ENCODE measurements at regions not wholly inside any gene's neighbourhood (a gene's known extent, or its start where the extent isn't known, plus 50 kb on each side); places are given as distances from the start of the nearest gene placed in this dataset.

DNA sequence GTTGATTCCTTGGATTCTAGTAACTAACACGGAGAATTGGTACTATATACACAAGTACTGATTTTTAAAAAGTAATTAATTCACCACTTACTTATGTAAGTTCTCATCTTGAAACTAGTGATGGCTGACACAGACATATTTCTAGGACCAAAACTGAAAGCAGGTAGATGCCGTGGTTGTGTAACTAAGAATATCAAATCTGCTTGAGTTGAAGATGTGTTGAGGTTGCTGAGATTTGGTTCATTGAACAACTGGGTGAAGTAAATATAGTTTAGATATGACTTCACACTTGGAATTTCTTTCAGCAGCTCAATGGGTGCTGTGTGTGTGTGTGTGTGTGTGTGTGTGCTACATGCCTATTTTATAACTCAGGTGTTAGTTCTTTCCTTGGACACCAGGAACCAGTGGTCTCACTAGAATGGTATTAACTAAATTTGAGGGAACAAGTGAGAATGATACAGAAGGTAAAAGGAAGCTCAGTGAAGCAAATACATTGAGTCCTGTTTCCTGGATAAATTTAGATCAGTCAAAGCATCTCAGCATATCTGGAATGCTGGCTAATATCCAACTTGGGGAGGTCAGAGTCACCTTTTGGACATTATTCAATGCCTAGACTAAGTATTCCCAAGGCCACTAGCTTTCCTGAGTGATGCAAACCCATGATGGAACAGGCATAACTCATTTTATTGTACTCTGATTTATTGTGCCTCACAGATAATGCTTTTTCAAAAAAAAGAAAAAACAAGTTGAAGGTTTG is 110.7 kb upstream of the ZEB2 start (continued):
- TF ChIP-seq, protein P1, sequence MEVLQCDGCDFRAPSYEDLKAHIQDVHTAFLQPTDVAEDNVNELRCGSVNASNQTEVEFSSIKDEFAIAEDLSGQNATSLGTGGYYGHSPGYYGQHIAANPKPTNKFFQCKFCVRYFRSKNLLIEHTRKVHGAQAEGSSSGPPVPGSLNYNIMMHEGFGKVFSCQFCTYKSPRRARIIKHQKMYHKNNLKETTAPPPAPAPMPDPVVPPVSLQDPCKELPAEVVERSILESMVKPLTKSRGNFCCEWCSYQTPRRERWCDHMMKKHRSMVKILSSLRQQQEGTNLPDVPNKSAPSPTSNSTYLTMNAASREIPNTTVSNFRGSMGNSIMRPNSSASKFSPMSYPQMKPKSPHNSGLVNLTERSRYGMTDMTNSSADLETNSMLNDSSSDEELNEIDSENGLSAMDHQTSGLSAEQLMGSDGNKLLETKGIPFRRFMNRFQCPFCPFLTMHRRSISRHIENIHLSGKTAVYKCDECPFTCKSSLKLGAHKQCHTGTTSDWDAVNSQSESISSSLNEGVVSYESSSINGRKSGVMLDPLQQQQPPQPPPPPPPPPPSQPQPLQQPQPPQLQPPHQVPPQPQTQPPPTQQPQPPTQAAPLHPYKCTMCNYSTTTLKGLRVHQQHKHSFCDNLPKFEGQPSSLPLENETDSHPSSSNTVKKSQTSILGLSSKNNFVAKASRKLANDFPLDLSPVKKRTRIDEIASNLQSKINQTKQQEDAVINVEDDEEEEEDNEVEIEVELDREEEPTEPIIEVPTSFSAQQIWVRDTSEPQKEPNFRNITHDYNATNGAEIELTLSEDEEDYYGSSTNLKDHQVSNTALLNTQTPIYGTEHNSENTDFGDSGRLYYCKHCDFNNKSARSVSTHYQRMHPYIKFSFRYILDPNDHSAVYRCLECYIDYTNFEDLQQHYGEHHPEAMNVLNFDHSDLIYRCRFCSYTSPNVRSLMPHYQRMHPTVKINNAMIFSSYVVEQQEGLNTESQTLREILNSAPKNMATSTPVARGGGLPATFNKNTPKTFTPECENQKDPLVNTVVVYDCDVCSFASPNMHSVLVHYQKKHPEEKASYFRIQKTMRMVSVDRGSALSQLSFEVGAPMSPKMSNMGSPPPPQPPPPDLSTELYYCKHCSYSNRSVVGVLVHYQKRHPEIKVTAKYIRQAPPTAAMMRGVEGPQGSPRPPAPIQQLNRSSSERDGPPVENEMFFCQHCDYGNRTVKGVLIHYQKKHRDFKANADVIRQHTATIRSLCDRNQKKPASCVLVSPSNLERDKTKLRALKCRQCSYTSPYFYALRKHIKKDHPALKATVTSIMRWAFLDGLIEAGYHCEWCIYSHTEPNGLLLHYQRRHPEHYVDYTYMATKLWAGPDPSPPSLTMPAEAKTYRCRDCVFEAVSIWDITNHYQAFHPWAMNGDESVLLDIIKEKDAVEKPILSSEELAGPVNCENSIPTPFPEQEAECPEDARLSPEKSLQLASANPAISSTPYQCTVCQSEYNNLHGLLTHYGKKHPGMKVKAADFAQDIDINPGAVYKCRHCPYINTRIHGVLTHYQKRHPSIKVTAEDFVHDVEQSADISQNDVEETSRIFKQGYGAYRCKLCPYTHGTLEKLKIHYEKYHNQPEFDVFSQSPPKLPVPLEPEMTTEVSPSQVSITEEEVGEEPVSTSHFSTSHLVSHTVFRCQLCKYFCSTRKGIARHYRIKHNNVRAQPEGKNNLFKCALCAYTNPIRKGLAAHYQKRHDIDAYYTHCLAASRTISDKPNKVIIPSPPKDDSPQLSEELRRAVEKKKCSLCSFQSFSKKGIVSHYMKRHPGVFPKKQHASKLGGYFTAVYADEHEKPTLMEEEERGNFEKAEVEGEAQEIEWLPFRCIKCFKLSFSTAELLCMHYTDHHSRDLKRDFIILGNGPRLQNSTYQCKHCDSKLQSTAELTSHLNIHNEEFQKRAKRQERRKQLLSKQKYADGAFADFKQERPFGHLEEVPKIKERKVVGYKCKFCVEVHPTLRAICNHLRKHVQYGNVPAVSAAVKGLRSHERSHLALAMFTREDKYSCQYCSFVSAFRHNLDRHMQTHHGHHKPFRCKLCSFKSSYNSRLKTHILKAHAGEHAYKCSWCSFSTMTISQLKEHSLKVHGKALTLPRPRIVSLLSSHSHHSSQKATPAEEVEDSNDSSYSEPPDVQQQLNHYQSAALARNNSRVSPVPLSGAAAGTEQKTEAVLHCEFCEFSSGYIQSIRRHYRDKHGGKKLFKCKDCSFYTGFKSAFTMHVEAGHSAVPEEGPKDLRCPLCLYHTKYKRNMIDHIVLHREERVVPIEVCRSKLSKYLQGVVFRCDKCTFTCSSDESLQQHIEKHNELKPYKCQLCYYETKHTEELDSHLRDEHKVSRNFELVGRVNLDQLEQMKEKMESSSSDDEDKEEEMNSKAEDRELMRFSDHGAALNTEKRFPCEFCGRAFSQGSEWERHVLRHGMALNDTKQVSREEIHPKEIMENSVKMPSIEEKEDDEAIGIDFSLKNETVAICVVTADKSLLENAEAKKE (CRISPR knock-in tag; IDR thresholded peaks at IDR 0.05): no peak
- no peak for TF ChIP-seq STAT1 (IDR thresholded peaks at IDR 0.05; ENCODE audit: unreplicated experiment)
- TF ChIP-seq EZH2phosphoT487 (IDR thresholded peaks at IDR 0.05; ENCODE audit: unreplicated experiment): no peak
- TF ChIP-seq, protein P2, sequence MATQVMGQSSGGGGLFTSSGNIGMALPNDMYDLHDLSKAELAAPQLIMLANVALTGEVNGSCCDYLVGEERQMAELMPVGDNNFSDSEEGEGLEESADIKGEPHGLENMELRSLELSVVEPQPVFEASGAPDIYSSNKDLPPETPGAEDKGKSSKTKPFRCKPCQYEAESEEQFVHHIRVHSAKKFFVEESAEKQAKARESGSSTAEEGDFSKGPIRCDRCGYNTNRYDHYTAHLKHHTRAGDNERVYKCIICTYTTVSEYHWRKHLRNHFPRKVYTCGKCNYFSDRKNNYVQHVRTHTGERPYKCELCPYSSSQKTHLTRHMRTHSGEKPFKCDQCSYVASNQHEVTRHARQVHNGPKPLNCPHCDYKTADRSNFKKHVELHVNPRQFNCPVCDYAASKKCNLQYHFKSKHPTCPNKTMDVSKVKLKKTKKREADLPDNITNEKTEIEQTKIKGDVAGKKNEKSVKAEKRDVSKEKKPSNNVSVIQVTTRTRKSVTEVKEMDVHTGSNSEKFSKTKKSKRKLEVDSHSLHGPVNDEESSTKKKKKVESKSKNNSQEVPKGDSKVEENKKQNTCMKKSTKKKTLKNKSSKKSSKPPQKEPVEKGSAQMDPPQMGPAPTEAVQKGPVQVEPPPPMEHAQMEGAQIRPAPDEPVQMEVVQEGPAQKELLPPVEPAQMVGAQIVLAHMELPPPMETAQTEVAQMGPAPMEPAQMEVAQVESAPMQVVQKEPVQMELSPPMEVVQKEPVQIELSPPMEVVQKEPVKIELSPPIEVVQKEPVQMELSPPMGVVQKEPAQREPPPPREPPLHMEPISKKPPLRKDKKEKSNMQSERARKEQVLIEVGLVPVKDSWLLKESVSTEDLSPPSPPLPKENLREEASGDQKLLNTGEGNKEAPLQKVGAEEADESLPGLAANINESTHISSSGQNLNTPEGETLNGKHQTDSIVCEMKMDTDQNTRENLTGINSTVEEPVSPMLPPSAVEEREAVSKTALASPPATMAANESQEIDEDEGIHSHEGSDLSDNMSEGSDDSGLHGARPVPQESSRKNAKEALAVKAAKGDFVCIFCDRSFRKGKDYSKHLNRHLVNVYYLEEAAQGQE (IDR thresholded peaks at IDR 0.05; ENCODE audit: unreplicated experiment): no peak

DNA sequence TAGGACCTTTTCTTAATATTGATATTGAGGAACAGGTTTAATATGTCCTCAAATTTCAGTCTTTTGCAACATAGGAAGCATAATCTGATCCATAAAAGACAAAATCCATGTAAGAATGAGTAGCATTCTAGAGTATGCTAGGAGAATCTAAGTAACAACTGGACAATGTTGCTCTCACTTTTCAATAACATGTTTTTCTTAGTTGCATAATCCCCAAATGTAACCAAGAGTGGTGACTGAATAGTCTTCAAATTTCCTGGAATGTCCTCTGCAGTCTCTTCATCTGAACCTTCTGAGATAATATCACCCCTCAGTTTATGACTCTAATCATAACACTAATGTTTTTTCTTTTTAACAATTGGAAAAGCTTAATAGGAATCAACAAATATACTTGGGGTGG is 110.0 kb upstream of the ZEB2 start:
- no peak overlapping the region for H3K4me3 Mint-ChIP-seq
- Histone ChIP-seq H3K79me2 (replicated peaks; ENCODE audit: insufficient read depth) (no peaks in the 10 kb centered on the region), H3K4me3 (no peak overlapping the region), H2AFZ (no peak overlapping the region), H3K27me3 (ENCODE audit: insufficient read depth) (no peaks in the 10 kb centered on the region), H3K9me2 (ENCODE audit: insufficient read depth) (peaks cover 7% of the 10 kb centered on the region; the same call in 1 of the 2 replicates), H3K27ac (ENCODE audit: low read depth) (no peak overlapping the region), H3K4me2 (no peak overlapping the region), H4K20me1 (replicated peaks; ENCODE audit: insufficient read depth) (no peaks in the 10 kb centered on the region), H3K36me3 (ENCODE audit: insufficient read depth) (no peaks in the 10 kb centered on the region), H3F3A (replicated peaks; ENCODE audit: low read depth) (no peaks in the 10 kb centered on the region), H3K4me1 (ENCODE audit: insufficient read depth) (no peaks in the 10 kb centered on the region)
- H3K4me1 Mint-ChIP-seq: peaks cover 17% of the 10 kb centered on the region
- no peaks in the 10 kb centered on the region for H3K9me3 Mint-ChIP-seq
- ATAC-seq (no peak), DNase-seq (ENCODE audit: low spot score) (no peak)
- H3K27ac Mint-ChIP-seq: no peak overlapping the region
- H3K36me3 Mint-ChIP-seq (ENCODE audit: low read depth): no peaks in the 10 kb centered on the region
- H3K27me3 Mint-ChIP-seq (ENCODE audit: insufficient read depth, low read depth, poor library complexity): peaks cover 2% of the 10 kb centered on the region
- TF ChIP-seq JUNB (IDR thresholded peaks at IDR 0.05; ENCODE audit: unreplicated experiment): no peak
- TF ChIP-seq POLR2AphosphoS5 (IDR thresholded peaks at IDR 0.05; ENCODE audit: low read depth): no peak
- TF ChIP-seq NANOG (IDR thresholded peaks at IDR 0.05; ENCODE audit: borderline replicate concordance): no peak
- no peak for TF ChIP-seq ZNF331 (CRISPR knock-in tag; IDR thresholded peaks at IDR 0.05; ENCODE audit: low read depth)
- TF ChIP-seq, protein P2 (IDR thresholded peaks at IDR 0.05; ENCODE audit: unreplicated experiment): no peak
- no peak for TF ChIP-seq EZH2phosphoT487 (IDR thresholded peaks at IDR 0.05; ENCODE audit: unreplicated experiment)
- no peak for TF ChIP-seq STAT1 (IDR thresholded peaks at IDR 0.05; ENCODE audit: unreplicated experiment)

All from GM23338 (cell line).